ENCODE measurements at regions not wholly inside any gene's neighbourhood (a gene's known extent, or its start where the extent isn't known, plus 50 kb on each side); places are given as distances from the start of the nearest gene placed in this dataset.

GRCh38 chr2:58377181-58377580, 136.1 kb upstream of the FANCL start:
- Histone ChIP-seq H4K20me1 (ENCODE audit: insufficient read depth, low read length) (no peaks in the 10 kb centered on the region), H2AFZ (ENCODE audit: low read length) (no peak overlapping the region), H3K36me3 (ENCODE audit: insufficient read depth, low read length) (no peaks in the 10 kb centered on the region), H3K4me2 (ENCODE audit: low read length) (no peak overlapping the region), H3K4me3 (ENCODE audit: low read depth, low read length, poor library complexity, severe bottlenecking) (no peak overlapping the region), H3K27me3 (ENCODE audit: insufficient read depth, low read length) (no peaks in the 10 kb centered on the region), H3F3A (ENCODE audit: insufficient read depth, low read length) (no peaks in the 10 kb centered on the region), H3K9me3 (ENCODE audit: low read length) (no peaks in the 10 kb centered on the region), H3K79me2 (ENCODE audit: insufficient read depth, low read length) (no peaks in the 10 kb centered on the region), H3K27ac (ENCODE audit: low read depth, low read length, poor library complexity, severe bottlenecking) (no peak overlapping the region), H3K9ac (ENCODE audit: low read length) (no peak overlapping the region), H3K9me2 (ENCODE audit: low read depth, low read length) (no peaks in the 10 kb centered on the region), H3K4me1 (ENCODE audit: insufficient read depth, low read length, severe bottlenecking) (no peaks in the 10 kb centered on the region)
- TF ChIP-seq EZH2 (IDR thresholded peaks at IDR 0.05; ENCODE audit: borderline replicate concordance, low read length): no peak

GRCh38 chr2:58376592-58376991, 135.5 kb upstream of the FANCL start:
- Histone ChIP-seq H3K9me3 (ENCODE audit: low read length) (no peaks in the 10 kb centered on the region), H2AFZ (ENCODE audit: low read length) (no peak overlapping the region), H3K4me2 (ENCODE audit: low read length) (no peak overlapping the region), H3K79me2 (ENCODE audit: insufficient read depth, low read length) (no peaks in the 10 kb centered on the region), H3K9me2 (ENCODE audit: low read depth, low read length) (no peaks in the 10 kb centered on the region), H3K36me3 (ENCODE audit: insufficient read depth, low read length) (no peaks in the 10 kb centered on the region), H4K20me1 (ENCODE audit: insufficient read depth, low read length) (no peaks in the 10 kb centered on the region), H3K4me3 (ENCODE audit: low read depth, low read length, poor library complexity, severe bottlenecking) (no peak overlapping the region), H3F3A (ENCODE audit: insufficient read depth, low read length) (no peaks in the 10 kb centered on the region), H3K9ac (ENCODE audit: low read length) (no peak overlapping the region), H3K27ac (ENCODE audit: low read depth, low read length, poor library complexity, severe bottlenecking) (no peak overlapping the region), H3K4me1 (ENCODE audit: insufficient read depth, low read length, severe bottlenecking) (no peaks in the 10 kb centered on the region), H3K27me3 (ENCODE audit: insufficient read depth, low read length) (no peaks in the 10 kb centered on the region)
- TF ChIP-seq EZH2 (IDR thresholded peaks at IDR 0.05; ENCODE audit: borderline replicate concordance, low read length) (no peak), CTCF (IDR thresholded peaks at IDR 0.05; ENCODE audit: low read length) (no peak)

- Histone ChIP-seq H2AFZ (ENCODE audit: low read length) (no peak overlapping the region), H3K9me3 (ENCODE audit: low read length) (no peaks in the 10 kb centered on the region), H3K9me2 (ENCODE audit: low read depth, low read length) (no peaks in the 10 kb centered on the region), H3K4me3 (ENCODE audit: low read depth, low read length, poor library complexity, severe bottlenecking) (no peak overlapping the region), H3K4me1 (ENCODE audit: insufficient read depth, low read length, severe bottlenecking) (no peaks in the 10 kb centered on the region), H3K27ac (ENCODE audit: low read depth, low read length, poor library complexity, severe bottlenecking) (no peak overlapping the region), H3F3A (ENCODE audit: insufficient read depth, low read length) (no peaks in the 10 kb centered on the region), H3K4me2 (ENCODE audit: low read length) (no peak overlapping the region), H4K20me1 (ENCODE audit: insufficient read depth, low read length) (no peaks in the 10 kb centered on the region), H3K79me2 (ENCODE audit: insufficient read depth, low read length) (no peaks in the 10 kb centered on the region), H3K27me3 (ENCODE audit: insufficient read depth, low read length) (no peaks in the 10 kb centered on the region), H3K36me3 (ENCODE audit: insufficient read depth, low read length) (no peaks in the 10 kb centered on the region), H3K9ac (ENCODE audit: low read length) (no peak overlapping the region)
- TF ChIP-seq CTCF (IDR thresholded peaks at IDR 0.05; ENCODE audit: low read length): no peak
These were observed 128.5 kb upstream of the FANCL start for GRCh38 chr2:58369594-58369993.

GRCh38 chr2:58364098-58364497, 123.0 kb upstream of the FANCL start:
- Histone ChIP-seq H3K36me3 (ENCODE audit: insufficient read depth, low read length) (no peaks in the 10 kb centered on the region), H3K27me3 (ENCODE audit: insufficient read depth, low read length) (no peaks in the 10 kb centered on the region; the same call in 1 of the 2 replicates), H3K9me3 (ENCODE audit: low read length) (no peaks in the 10 kb centered on the region), H3K4me3 (ENCODE audit: low read depth, low read length, poor library complexity, severe bottlenecking) (no peak overlapping the region), H3K79me2 (ENCODE audit: insufficient read depth, low read length) (no peaks in the 10 kb centered on the region), H3K9me2 (ENCODE audit: low read depth, low read length) (no peaks in the 10 kb centered on the region), H3K9ac (ENCODE audit: low read length) (no peak overlapping the region), H2AFZ (ENCODE audit: low read length) (no peak overlapping the region), H3K4me2 (ENCODE audit: low read length) (no peak overlapping the region), H3K4me1 (ENCODE audit: insufficient read depth, low read length, severe bottlenecking) (no peaks in the 10 kb centered on the region), H3K27ac (ENCODE audit: low read depth, low read length, poor library complexity, severe bottlenecking) (no peak overlapping the region), H4K20me1 (ENCODE audit: insufficient read depth, low read length) (no peaks in the 10 kb centered on the region), H3F3A (ENCODE audit: insufficient read depth, low read length) (no peaks in the 10 kb centered on the region)
- TF ChIP-seq EZH2 (IDR thresholded peaks at IDR 0.05; ENCODE audit: borderline replicate concordance, low read length): no peak
- TF ChIP-seq CTCF (IDR thresholded peaks at IDR 0.05; ENCODE audit: low read length): no peak

All from OCI-LY1 (cell line).